CD4-positive, alpha-beta memory T cell (primary cell): ENCODE measurements at regions not wholly inside any gene's neighbourhood (a gene's known extent, or its start where the extent isn't known, plus 50 kb on each side); places are given as distances from the start of the nearest gene placed in this dataset.

Experiments
- CTCF ChIA-PET: fragments of 350-600 bp; sonication (Branson Sonifier 250); formaldehyde crosslinking; loops from one replicate; lab custom pipeline; 2021; ENCODE audit warnings: inconsistent platforms; ENCODE audit not compliant: partially characterized antibody; lab: Charles Lee
- POLR2A ChIA-PET: fragments of 350-600 bp; sonication (Branson Sonifier 250); formaldehyde crosslinking; loops from one replicate; lab custom pipeline; 2021; ENCODE audit not compliant: partially characterized antibody; lab: Charles Lee
- DNase-seq, 5 donors: peaks; one replicate each; pipeline versions ENCODE4 v3.0.0 to v3.0.0-alpha.2; 2020 to 2022; ENCODE audit warnings: mixed read lengths in 1 of 5
- H3K27ac ChIP-seq: one replicate; pipeline ENCODE4 v1.7.0; 2013; ENCODE audit warnings: low read depth, low read length
- H3K27me3 ChIP-seq: 2 replicates; pipeline ENCODE4 v1.7.0; 2013; ENCODE audit warnings: mild to moderate bottlenecking, low read length, moderate library complexity; ENCODE audit not compliant: insufficient read depth
- H3K36me3 ChIP-seq: 2 replicates; pipeline ENCODE4 v1.7.0; 2013; ENCODE audit warnings: mild to moderate bottlenecking, low read length, moderate library complexity; ENCODE audit not compliant: insufficient read depth
- H3K4me1 ChIP-seq: 2 replicates; pipeline ENCODE4 v1.7.0; 2013; ENCODE audit warnings: mild to moderate bottlenecking, low read length, moderate library complexity; ENCODE audit not compliant: insufficient read depth
- H3K4me3 ChIP-seq, 2 donors: one replicate each; pipeline ENCODE4 v1.7.0; 2013; ENCODE audit warnings: low read length in 2 of 2, mild to moderate bottlenecking in 1 of 2
- H3K9me3 ChIP-seq, 2 donors: one replicate each; pipeline ENCODE4 v1.7.0; 2013; ENCODE audit warnings: low read length in 2 of 2, control low read depth in 1 of 2; ENCODE audit not compliant: control insufficient read depth in 1 of 2
- H3K27ac Mint-ChIP-seq, 7 donors: one replicate each; pipeline ENCODE4 v1.8.0; 2020 to 2021; ENCODE audit warnings: mixed read lengths in 7 of 7, mild to moderate bottlenecking in 6 of 7, inconsistent platforms in 3 of 7, moderate library complexity in 3 of 7
- H3K27me3 Mint-ChIP-seq, 2 donors: one replicate each; pipeline ENCODE4 v1.8.0; 2020 to 2021; ENCODE audit warnings: mixed read lengths in 2 of 2
- H3K36me3 Mint-ChIP-seq, 2 donors: one replicate each; pipeline ENCODE4 v1.8.0; 2020 to 2021; ENCODE audit warnings: mixed read lengths in 2 of 2, inconsistent platforms in 1 of 2, mild to moderate bottlenecking in 1 of 2
- H3K4me1 Mint-ChIP-seq, 4 donors: one replicate each; pipeline ENCODE4 v1.8.0; 2020 to 2021; ENCODE audit warnings: mixed read lengths in 4 of 4, mild to moderate bottlenecking in 1 of 4
- H3K4me3 Mint-ChIP-seq, 8 donors: one replicate each; pipeline ENCODE4 v1.8.0; 2020 to 2021; ENCODE audit warnings: mixed read lengths in 8 of 8, mild to moderate bottlenecking in 7 of 8, moderate library complexity in 6 of 8, inconsistent platforms in 3 of 8
- H3K9me3 Mint-ChIP-seq, 8 donors: one replicate each; pipeline ENCODE4 v1.8.0; 2020 to 2021; ENCODE audit warnings: mixed read lengths in 8 of 8, mild to moderate bottlenecking in 5 of 8, inconsistent platforms in 3 of 8, moderate library complexity in 1 of 8
- intact Hi-C: fragments of 100-400 bp; cut with micrococcal nuclease; formaldehyde crosslinking; loops from one replicate; pipeline ENCODE4 v1.15.1; 2023

- H3K27ac ChIP-seq = no peak overlapping the region
- no peaks in the 10 kb centered on the region for H3K36me3 ChIP-seq
- Mint-ChIP-seq H3K27ac (no peak overlapping the region), H3K4me1 (peaks cover 8 to 16% (median 12%) of the 10 kb centered on the region in 4 donors), H3K27me3 (no peaks in the 10 kb centered on the region), H3K9me3 (peaks cover 0 to 4% (median 2%) of the 10 kb centered on the region in 8 donors), H3K36me3 (no peaks in the 10 kb centered on the region), H3K4me3 (no peak overlapping the region)
- intact Hi-C loops = no loop called here
- H3K27me3 ChIP-seq = no peaks in the 10 kb centered on the region
- no peak overlapping the region for H3K4me3 ChIP-seq
- H3K4me1 ChIP-seq = peaks cover 17% of the 10 kb centered on the region
- ChIA-PET CTCF (no interaction called here), POLR2A (no interaction called here)
- no peak for DNase-seq
- no peaks in the 10 kb centered on the region for H3K9me3 ChIP-seq
Measured at GRCh38 chr12:124639122-124639806, 71.9 kb upstream of the NCOR2 start.

GRCh38 chr12:124637581-124637981 is 70.2 kb upstream of the NCOR2 start:
- Histone ChIP-seq H3K27me3 (no peaks in the 10 kb centered on the region), H3K36me3 (no peaks in the 10 kb centered on the region), H3K27ac (no peak overlapping the region), H3K9me3 (no peaks in the 10 kb centered on the region), H3K4me3 (no peak overlapping the region), H3K4me1 (peaks cover 17% of the 10 kb centered on the region)
- ChIA-PET CTCF (interaction anchor here (0.6 kb wide), 1 partner anchor 50 kb away, joined by 3 read pairs; no protein-coding TSS in a partner anchor), POLR2A (no interaction called here)
- H3K27me3 Mint-ChIP-seq = peaks cover 0 to 1% of the 10 kb centered on the region in 2 donors
- intact Hi-C loops = loop anchor here (2.0 kb wide), 1 partner anchor 71 kb away; the partner anchor contains the start of gene NCOR2
- H3K9me3 Mint-ChIP-seq = peaks cover 0 to 4% (median 2%) of the 10 kb centered on the region in 8 donors
- H3K4me1 Mint-ChIP-seq = peaks cover 9 to 16% (median 12%) of the 10 kb centered on the region in 4 donors
- no peaks in the 10 kb centered on the region for H3K36me3 Mint-ChIP-seq
- DNase-seq = no peak
- H3K4me3 Mint-ChIP-seq = no peak overlapping the region
- H3K27ac Mint-ChIP-seq = no peak overlapping the region

DNA sequence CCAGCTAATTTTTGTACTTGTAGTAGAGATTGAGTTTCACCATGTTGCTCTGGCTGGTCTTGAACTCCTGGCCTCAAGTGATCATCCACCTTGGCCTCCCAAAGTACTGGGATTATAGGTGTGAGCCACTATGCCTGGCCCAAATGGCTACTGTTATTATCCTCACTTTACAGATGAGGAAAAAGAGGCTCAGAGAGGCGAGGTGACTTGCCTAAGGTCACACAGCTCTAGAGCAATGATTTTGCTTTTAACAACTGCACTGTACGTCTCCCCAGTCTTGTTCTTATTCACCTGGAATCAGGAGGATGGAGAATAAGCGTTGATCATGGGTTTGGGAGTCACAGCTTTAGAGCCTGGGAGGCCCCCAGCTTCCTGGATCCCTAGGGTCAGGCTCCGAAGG is 69.8 kb upstream of the NCOR2 start:
- no peaks in the 10 kb centered on the region for H3K9me3 ChIP-seq
- intact Hi-C loops = loop anchor here (2.0 kb wide), 1 partner anchor 70 kb away; the partner anchor contains the start of gene NCOR2
- no peaks in the 10 kb centered on the region for H3K36me3 ChIP-seq
- peaks cover 9 to 16% (median 12%) of the 10 kb centered on the region in 4 donors for H3K4me1 Mint-ChIP-seq
- no peaks in the 10 kb centered on the region for H3K36me3 Mint-ChIP-seq
- no peak overlapping the region for H3K4me3 Mint-ChIP-seq
- no peaks in the 10 kb centered on the region for H3K27me3 ChIP-seq
- no peak overlapping the region for H3K27ac Mint-ChIP-seq
- CTCF ChIA-PET = interaction anchor here (0.6 kb wide), 1 partner anchor 51 kb away, joined by 3 read pairs; no protein-coding TSS in a partner anchor
- H3K27ac ChIP-seq = no peak overlapping the region
- no peak overlapping the region for H3K4me3 ChIP-seq
- no peak for DNase-seq
- H3K27me3 Mint-ChIP-seq = peaks cover 0 to 1% of the 10 kb centered on the region in 2 donors
- peaks cover 0 to 4% (median 2%) of the 10 kb centered on the region in 8 donors for H3K9me3 Mint-ChIP-seq
- H3K4me1 ChIP-seq = peaks cover 17% of the 10 kb centered on the region
- POLR2A ChIA-PET = no interaction called here

DNA sequence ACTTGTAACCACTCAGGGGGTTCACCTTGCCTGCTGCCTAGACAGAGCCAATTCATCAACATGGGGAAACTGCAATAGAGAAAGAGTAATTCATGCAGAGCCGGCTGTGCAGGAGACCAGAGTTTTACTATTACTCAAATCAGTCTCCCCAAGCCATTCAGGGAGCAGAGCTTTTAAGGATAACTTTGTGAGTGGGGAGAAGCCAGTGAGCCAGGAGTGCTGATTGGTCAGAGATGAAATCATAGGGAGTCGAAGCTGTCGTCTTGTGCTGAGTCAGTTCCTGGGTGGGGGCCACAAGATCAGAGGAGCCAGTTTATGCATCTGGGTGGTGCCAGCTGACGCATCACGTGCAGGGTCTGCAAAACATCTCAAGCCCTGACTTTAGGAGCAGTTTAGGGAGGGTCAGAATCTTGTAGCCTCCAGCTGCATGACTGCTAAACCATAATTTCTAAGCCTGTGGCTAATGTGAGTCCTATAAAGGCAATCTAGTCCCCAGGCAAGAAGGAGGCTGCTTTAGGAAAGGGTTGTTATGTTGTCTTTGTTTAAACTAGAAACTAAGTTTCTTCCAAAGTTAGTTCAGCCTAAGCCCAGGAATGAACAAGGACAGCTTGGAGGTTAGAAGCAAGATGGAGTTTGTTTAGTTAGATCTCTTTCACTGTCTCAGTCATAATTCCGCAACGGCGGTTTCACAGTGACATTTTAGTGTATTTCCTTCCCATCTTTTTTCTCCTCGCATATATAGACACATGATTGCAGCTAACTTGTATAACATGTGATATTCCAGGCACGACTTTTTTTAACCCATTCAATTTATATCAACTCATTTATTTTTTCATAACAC is 68.9 kb upstream of the NCOR2 start:
- peaks cover 9 to 16% (median 12%) of the 10 kb centered on the region in 4 donors for H3K4me1 Mint-ChIP-seq
- no peaks in the 10 kb centered on the region for H3K36me3 Mint-ChIP-seq
- Histone ChIP-seq H3K9me3 (no peaks in the 10 kb centered on the region), H3K27ac (no peak overlapping the region), H3K36me3 (no peaks in the 10 kb centered on the region), H3K4me3 (no peak overlapping the region), H3K27me3 (no peaks in the 10 kb centered on the region), H3K4me1 (peaks cover 17% of the 10 kb centered on the region)
- H3K4me3 Mint-ChIP-seq = peak overlapping the region in 7 of 8 donors; percentile 27 to 64 (median 50)
- peaks cover 0 to 4% (median 2%) of the 10 kb centered on the region in 8 donors for H3K9me3 Mint-ChIP-seq
- intact Hi-C loops = loop anchor here (2.0 kb wide), 1 partner anchor 70 kb away; the partner anchor contains the start of gene NCOR2
- H3K27me3 Mint-ChIP-seq = peaks cover 0 to 1% of the 10 kb centered on the region in 2 donors
- CTCF ChIA-PET = interaction anchor here (1.5 kb wide), 1 partner anchor 10 kb away, joined by 3 read pairs; no protein-coding TSS in a partner anchor
- POLR2A ChIA-PET = interaction anchor here (0.8 to 1.0 kb wide), 2 partner anchors 8 to 27 kb away, joined by 3 to 4 read pairs; no protein-coding TSS in a partner anchor
- peak; percentile 16 to 78 (median 26) for DNase-seq
- H3K27ac Mint-ChIP-seq = peak overlapping the region in 2 of 7 donors; percentile 5 to 29

- H3K36me3 ChIP-seq = no peaks in the 10 kb centered on the region
- H3K9me3 ChIP-seq = no peaks in the 10 kb centered on the region
- Mint-ChIP-seq H3K9me3 (peaks cover 0 to 4% (median 2%) of the 10 kb centered on the region in 8 donors), H3K36me3 (no peaks in the 10 kb centered on the region), H3K4me1 (peaks cover 9 to 16% (median 12%) of the 10 kb centered on the region in 4 donors), H3K4me3 (no peak overlapping the region), H3K27ac (no peak overlapping the region), H3K27me3 (peaks cover 0 to 1% of the 10 kb centered on the region in 2 donors)
- H3K27me3 ChIP-seq = no peaks in the 10 kb centered on the region
- intact Hi-C loops = no loop called here
- DNase-seq = no peak
- CTCF ChIA-PET = interaction anchor here (1.5 kb wide), 1 partner anchor 9 kb away, joined by 3 read pairs; no protein-coding TSS in a partner anchor
- H3K27ac ChIP-seq = no peak overlapping the region
- H3K4me3 ChIP-seq = no peak overlapping the region
- POLR2A ChIA-PET = no interaction called here
- peaks cover 17% of the 10 kb centered on the region for H3K4me1 ChIP-seq
Measured at GRCh38 chr12:124635316-124635715, 67.9 kb upstream of the NCOR2 start.

- Mint-ChIP-seq H3K4me1 (peaks cover 9 to 16% (median 12%) of the 10 kb centered on the region in 4 donors), H3K36me3 (no peaks in the 10 kb centered on the region), H3K27me3 (peaks cover 0 to 1% of the 10 kb centered on the region in 2 donors), H3K9me3 (peaks cover 0 to 4% (median 2%) of the 10 kb centered on the region in 8 donors), H3K27ac (no peak overlapping the region), H3K4me3 (no peak overlapping the region)
- H3K27ac ChIP-seq = no peak overlapping the region
- POLR2A ChIA-PET = no interaction called here
- no peaks in the 10 kb centered on the region for H3K9me3 ChIP-seq
- DNase-seq = no peak
- CTCF ChIA-PET = no interaction called here
- peaks cover 17% of the 10 kb centered on the region for H3K4me1 ChIP-seq
- no peaks in the 10 kb centered on the region for H3K36me3 ChIP-seq
- intact Hi-C loops = no loop called here
- H3K27me3 ChIP-seq = no peaks in the 10 kb centered on the region
- H3K4me3 ChIP-seq = no peak overlapping the region
Measured at GRCh38 chr12:124633365-124634362, 66.3 kb upstream of the NCOR2 start.
